CD4-positive, alpha-beta T cell treated with Interleukin-21 for 1 hour (primary cell): ENCODE measurements at regions not wholly inside any gene's neighbourhood (a gene's known extent, or its start where the extent isn't known, plus 50 kb on each side); places are given as distances from the start of the nearest gene placed in this dataset.
"Not testable (repeated sequence)": the region's sequence is repeated elsewhere in the genome, so short reads cannot be mapped to it uniquely, and the experiment has no call there.

ENCODE experiments used
- DNase-seq: peaks from one replicate; pipeline ENCODE4 v3.0.0-alpha.2; 2020

DNA sequence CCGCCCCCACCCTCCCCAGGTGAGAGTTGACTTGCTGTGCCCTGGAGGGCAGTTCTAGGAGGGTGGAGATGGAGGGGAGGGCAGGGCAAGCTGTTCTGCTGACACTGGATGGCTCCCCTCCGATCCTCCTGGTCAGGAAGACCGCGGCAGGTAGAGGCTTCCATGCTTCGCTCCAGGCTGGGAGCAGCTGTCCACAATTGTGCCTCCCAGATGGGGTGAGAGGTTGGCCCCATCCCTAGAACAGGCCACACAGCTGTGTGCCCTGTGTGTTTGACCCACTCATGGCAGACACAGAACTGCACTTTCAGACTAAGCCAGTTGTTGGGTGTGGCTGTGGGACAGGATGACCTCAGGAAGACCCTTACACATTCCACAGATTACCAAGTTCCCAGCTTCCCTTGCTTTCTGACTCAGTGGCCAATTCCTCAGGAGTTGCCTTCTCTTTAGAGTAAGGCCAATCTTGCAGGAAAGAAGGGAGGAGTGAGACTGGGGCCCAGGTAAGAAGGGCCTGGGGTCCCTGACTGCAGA, 72.1 kb upstream of the HSPA9 start:
- no peak for DNase-seq

DNA sequence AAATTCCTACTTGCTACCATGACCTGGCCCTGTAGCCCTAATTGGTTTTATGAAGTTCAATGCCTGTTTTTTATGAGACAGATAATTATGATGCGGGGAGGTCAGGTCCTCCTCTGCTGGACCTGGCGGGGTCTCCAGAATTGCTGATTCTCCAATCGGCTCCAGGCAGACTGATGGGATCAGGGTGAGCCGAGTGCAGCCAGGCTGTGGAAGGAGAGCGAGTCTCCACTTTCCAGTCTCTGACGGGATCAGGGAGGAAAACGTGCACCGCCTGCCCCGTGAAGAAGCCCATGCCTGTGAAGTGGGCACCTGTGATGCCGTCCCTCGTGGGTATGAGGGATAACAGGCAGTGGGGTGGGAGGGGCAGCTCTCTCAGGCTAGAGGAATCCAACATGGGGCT, 71.5 kb upstream of the HSPA9 start:
- DNase-seq: no peak

DNA sequence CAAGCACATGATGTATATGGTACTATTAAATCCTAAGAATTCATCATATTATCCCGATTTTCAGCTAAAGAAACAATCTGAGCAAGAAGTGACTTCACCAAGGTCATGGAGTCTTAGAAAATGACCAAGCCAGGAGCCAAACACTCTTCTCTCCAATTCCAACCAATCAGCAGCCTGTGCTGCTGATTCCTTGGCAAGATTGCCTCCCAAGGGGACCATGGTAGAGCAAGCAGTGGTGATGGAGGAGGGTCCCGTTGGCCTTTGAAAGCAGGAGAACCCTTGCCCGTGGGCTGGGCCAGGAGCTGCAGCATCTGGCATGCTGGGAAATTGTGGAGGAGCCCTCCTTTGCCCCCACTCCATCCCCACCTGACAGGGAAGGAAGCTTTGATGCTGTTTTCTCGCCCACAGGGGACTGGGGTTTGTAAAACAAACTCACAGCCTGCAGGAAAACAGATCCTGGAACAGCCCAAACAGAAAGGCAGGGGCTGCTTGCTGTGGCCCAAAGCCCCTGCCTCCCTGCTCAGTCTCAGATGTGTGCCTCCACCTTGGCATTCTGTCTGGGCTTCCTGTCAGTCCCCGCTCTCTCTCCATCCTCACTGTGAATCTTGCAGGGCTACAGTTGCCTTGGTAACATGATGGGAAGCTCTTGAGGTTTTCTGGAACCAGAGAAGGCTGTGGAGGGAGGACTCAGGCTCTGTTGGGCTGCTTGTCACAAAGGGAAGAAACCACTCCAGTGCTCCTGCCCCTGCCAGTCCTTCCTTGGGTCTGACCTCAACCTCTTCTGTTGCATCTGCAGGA, 70.8 kb upstream of the HSPA9 start:
- no peak for DNase-seq

DNA sequence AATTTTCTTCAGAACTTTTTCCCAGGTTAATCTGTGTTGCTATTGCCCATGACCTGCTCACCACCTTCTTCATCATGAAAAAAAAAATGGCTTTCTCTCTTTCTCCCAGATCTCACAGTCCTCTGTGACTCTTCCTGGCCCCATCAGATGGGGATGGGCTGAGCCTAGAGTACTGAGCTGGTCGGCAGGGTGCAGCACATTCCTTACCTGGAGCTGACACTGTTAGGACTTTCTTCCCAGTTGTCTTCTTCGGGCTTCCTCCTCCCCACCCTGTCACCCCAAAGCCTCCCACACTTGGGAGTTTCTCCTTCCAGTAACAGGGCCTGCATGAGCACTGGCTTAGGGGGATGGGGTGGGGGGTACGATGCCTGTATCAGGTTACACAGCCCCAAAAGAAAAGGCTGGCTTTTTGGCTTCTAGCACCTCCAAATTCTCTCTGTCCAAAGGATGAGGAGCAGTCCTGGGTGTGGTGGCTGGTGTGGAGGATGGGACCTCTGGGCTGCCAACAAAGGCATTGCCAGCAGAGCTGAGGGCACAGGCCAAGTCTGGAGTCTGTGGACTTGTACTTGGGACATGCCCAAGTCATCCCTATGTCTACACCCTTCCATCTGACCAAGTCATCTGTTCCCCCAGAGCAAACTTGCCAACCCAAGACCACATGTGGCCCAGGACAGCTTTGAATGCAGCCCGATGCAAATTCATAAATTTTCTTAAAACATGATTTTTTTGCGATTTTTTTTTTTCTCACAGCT, 68.0 kb upstream of the HSPA9 start:
- no peak for DNase-seq

DNA sequence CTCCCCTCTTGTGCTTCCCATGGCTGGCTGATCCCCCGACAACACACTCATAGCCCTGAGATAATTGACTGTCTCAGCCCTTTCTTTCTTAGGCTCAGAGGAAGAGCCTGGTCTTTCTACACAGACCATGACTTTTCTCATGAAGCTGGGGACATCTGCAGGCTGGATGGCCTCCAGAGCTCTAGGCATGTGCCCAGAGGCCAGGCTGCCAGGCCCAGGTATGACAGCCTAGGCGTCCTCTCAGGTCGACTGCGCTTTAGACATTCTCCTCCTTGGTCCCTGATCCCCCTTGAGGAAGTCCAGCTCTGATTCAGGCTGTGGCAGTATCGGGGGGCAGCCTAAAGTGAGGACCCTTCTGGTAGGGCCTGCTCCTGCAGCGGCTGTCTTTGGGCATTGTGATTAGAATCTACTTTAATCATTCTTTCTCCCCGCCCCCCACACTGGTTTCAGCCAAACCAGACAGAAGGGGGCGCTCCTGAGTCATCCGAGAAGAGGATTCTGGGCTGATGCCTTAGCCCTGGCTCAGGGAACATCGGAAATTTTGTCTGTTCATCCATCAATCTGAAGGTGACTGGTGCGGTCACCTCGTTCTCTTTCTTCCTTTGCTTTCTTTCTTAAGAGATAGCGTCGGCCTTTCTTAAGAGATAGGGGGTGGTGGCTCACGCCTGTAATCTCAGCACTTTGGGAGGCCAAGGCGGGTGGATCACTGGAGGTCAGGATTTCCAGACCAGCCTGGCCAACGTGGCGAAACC, 66.5 kb upstream of the HSPA9 start:
- DNase-seq: peak; percentile 66

DNA sequence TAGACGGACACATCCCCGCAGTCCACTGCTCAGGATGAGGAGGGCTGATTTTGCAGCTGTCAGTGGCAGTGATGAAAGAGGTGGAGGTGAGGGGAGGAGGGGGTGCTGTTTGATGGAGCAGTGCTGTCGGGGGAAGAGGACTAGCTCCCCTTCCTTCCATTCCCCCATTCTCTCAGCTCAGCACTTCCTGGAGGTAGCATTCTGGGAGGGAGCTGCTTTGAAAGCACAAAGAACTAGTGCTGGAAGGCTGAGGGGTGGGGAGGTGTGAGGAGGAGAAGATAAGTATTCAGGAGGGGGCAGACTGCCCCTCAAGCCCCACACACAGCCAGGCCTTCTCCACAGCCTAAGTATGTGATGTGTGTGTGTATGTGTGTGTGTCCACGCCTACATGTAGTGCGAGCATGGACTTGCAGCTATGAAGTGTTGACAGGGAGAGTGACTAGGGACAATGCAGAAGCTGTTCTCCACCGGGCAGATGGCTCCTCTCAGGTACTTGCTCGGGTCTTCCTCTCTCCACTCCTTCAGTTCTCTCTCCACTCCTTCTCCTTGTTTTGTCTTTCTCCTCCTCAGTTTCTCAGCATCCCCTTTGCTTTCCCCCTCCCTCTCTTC, 65.5 kb upstream of the HSPA9 start:
- DNase-seq: no peak

DNA sequence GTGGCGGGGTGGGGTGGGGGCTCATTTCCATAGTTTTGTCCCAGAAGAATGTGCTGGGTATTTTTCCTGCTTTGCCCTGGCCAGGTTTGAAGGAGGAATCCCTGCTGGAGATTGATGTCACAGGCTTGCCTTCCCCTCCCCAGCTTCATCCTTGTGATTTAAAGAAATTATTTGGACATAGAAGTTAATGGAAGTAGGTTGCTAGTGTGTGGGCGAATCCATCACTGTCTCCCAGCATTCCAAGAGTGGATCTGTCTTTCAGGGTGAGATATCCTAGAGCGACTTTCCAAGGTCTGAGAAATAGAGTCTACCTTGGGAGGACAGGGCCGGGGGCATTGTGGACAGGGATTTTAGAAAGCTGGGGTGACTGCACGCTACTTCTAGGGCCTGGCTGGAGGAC, 64.9 kb upstream of the HSPA9 start:
- no peak for DNase-seq

DNA sequence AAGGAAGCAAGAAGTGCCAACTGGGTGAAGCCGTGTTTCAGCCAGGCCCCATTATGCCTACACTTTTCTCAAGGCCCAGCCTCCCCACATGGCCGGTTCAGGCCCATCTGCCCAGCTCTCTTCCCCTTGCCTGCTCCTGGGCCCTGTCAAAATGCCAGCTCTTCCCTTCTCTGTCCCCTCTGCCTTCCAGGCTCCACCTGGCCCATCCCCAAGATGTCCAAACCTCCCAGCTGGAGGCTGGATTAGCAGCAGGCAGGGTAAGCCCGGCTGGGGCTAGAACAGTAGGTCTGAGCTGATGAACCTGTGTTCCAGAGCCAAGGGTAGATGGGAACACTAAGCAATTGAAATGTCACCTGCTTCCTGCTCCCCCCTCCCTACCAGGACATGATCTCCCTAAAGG, 64.1 kb upstream of the HSPA9 start:
- DNase-seq: no peak

DNA sequence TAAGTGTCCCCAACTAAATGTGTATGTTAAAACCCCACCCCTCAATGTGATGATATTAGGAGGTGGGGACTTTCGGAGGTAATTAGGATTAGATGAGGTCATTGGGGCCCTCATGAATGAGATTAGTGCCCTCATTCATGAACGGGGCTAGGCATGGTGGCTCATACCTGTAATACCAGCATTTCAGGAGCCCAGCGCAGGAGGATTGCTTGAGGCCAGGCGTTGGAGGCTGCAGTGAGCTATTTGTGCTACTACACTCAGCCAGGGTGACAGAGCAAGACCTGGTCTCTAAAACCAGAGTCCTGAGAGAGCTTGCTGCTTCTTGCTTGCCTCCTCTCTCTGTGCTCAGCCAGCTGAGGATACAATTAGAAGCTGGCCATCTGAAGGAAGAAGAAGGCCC, 62.1 kb upstream of the HSPA9 start:
- no peak for DNase-seq

DNA sequence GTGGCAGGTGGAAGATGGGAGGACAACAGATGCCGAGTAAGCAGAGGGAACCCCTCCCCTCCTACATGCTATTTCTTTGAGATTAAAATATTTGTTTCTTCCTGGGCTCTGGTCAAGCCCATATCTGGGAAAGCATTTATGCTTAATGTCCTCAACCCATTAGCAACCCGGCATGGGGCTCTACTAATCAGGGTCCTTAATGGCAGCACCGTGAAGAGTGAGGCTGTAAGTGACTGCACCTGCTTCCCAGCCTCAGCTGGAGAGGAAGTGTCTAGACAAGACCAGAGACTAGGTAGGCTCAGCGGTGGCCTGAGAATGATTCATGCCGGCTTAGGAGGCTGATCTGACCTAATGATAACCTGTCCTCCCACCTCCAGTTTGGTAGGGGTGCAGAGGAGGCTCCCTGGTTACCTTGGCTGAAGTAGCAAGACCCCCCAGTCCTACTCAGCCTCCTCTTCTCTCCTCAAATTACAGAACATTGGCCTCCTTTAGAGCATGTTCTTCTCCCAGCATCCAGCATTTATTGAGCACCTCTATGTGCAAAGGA, 61.3 kb upstream of the HSPA9 start:
- DNase-seq: no peak

DNA sequence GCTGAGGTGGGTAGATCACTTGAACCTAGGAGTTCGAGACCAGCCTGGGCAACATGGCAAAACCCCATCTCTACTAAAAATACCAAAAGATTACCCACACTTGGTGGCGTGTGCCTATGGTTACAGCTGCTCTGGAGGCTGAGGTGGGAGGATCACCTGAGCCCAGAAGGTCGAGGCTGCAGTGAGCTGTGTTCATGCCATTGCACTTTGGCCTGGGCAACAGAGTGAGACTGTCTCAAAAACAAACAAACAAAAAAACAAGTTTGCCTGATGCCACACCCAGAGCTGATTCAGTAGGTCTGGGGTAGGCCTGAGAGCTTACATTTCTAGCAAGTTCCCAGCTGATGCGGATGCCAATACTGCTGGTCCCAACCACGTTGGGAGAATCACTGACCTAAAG, 60.5 kb upstream of the HSPA9 start:
- DNase-seq: no peak

DNA sequence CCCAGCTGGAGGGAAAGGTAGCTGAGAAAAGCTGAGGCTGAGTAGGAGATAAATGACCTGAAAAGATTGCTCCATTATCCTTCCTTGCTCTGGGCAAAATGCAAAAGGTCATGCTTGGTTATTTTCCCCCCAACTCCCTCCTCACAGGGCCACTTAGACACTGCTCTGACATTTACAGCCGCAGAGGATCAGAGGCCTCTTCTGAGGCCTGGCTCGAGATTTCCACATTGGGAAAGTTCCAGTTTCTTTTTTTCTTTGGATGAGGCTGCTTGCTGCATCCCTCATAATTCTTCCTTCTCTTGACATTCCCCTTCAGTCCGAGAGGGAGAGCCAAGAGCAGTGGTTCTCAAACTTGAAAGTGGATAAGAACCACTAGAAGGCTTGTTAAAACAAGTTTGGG, 60.1 kb upstream of the HSPA9 start:
- no peak for DNase-seq

DNA sequence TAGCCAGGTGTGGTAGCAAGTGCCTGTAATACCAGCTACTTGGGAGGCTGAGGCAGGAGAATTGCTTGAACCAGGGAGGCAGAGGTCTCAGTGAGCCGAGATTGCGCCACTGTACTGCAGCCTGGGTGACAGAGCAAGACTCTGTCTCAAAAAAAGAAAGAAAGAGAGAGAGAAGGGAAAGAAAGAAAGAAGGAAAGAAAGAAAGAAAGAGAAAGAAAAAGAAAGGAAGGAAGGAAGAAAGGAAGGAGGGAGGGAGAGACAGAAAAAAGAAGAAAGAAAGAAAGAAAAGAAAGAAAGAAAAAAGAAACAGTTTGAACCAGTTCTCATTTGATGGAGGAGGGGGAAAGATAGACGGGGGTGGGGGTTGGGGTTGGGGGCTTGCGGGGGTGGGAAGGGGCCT, 59.6 kb upstream of the HSPA9 start:
- not testable (repeated sequence) for DNase-seq

DNA sequence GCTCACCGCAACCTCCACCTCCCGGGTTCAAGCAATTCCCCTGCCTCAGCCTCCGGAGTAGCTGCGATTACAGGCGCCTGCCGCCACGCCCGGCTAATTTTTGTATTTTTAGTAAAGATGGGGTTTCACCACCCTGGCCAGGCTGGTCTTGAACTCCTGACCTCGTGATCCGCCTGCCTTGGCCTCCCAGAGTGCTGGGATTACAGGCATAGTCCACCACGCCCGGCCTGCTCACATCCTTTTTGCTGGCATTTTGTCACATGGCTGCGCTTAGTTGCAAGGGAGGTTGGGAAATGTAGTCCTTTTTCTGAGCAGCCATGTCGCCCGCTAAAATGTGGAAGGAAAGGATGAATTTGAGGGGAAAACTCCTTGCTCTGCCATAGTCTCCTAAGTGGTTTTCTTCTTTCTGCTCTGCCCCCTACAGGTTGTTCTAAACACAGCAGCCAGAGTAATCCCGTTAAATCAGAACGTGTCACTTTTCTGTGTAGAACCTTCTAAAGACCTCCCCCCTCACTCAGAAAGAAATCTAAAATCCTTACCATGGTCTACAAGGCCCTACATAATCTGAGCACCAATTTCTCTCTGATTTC, 57.8 kb upstream of the HSPA9 start:
- peak; percentile 16 for DNase-seq

DNA sequence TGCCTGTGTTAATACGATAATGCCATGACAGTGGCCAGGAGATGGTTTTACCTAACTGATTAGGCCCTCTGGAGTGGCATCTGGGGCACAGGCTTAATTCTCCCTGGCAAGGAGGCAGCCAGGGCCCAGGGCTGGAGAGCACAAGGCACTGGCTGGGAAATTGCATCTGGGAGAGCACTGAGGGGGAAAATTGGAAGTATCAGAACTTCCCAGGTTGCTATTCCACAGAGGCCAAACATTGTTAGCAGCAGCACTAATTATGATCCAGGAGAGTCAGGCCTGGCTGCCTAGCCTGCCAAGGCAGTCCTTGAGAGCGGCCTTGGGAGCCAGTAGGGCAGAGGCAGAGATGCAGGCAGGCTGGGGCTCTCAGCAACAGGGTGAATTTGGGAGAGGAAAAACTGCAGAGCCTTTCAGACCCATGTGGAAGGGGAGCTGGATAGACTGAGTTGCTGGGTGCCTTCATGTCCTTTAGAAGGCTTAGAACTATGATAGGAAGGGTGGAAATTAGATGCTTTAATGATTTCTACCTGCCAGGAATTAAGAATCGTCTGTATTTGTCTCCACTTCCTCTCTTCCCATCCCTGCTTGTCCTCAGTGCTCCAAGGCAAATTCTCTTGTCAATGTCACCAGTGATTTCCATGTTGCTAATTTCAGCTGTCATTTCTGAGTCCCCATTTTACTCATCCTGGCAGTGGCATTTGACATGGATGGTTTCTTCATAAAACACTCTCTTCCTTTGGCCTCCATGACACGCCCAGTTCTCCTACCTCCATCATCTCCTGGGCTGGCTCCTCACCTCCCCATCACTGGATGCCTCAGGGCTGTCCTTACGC, 56.1 kb upstream of the HSPA9 start:
- DNase-seq: no peak

DNA sequence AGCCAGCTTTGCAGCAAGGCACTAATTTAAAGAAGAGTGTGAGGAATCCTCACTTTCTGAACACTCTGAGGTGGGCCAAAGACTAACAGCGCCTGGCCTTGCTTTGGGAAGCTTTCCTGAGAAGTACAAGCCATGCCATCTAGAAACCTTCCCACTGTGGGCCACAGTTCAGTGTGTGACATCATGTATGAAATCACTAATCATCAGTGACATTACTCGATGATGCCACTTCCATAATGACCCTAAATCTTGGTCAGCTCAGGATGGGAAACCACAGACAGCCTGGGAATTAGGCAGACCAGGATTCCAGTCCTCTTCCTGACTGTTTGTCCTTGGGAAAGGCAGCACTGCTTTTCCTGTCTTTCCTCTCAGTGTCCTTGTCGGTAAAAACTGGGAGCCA, 54.2 kb upstream of the HSPA9 start:
- DNase-seq: no peak

DNA sequence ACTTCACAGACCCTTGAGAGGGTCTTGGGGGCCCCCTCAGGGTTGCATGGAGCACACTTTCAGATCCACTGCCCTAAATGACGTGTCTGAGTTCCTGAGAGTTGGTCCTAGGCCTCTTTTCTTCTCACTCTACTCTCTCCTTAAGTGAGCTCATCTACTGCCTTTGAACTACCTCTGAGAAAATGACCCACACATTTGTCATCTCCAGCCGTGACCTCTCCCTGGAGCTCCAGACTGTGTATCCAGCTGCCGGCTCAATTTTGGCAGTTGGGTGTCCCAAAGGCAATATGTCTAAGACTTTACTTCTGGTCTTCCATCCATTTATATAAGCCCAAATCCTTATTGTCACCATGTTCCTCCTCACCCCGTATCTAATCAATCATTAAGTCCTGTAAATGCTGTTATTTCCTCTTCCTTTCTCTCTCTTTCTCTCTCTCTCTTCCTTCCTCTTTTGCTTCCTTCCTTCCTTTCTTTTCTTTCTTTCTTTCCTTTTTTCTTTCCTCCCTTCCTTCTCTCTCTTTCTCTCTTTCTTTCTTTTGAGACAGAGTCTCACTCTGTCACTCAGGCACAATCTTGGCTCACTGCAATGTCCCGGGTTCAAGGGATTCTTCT, 51.2 kb upstream of the HSPA9 start:
- DNase-seq: no peak

DNA sequence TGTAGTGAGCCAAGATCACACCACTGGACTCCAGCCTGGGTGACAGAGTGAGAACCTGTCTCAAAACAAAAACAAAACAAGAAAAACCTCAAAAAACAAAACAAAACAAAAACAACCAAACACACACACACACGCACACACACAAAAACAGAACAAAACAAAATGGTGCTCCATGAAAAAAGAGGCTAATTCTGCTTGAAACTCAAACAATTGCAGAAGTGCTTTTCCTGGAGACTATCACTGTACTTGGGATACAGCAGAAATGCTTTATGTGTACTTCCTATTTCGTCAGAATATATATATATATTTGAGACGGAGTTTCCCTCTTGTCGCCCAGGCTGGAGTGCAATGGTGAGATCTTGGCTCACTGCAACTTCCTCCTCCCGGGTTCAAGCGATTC, 49.9 kb upstream of the HSPA9 start:
- no peak for DNase-seq
